ENCODE measurements at regions not wholly inside any gene's neighbourhood (a gene's known extent, or its start where the extent isn't known, plus 50 kb on each side); places are given as distances from the start of the nearest gene placed in this dataset.

- Histone ChIP-seq H3K27ac (replicated peaks) (no peak overlapping the region), H3K4me1 (no peaks in the 10 kb centered on the region), H3K36me3 (no peaks in the 10 kb centered on the region), H3K4me3 (no peak overlapping the region), H3K27me3 (ENCODE audit: low read depth) (no peaks in the 10 kb centered on the region), H3K9me3 (replicated peaks) (no peaks in the 10 kb centered on the region)
- no peak for DNase-seq
- intact Hi-C loops (cut with micrococcal nuclease): no loop called here
- no peak for TF ChIP-seq CTCF (IDR thresholded peaks at IDR 0.05; ENCODE audit: borderline replicate concordance)
Observed at GRCh38 chr1:98172022-98172421, 251.2 kb upstream of the DPYD start.

GRCh38 chr1:98164509-98164908 is 243.7 kb upstream of the DPYD start:
- Histone ChIP-seq H3K27ac (replicated peaks) (no peak overlapping the region), H3K4me1 (no peaks in the 10 kb centered on the region)

GRCh38 chr1:98157524-98158313 is 236.9 kb upstream of the DPYD start:
- Histone ChIP-seq H3K36me3 (no peaks in the 10 kb centered on the region), H3K27ac (replicated peaks) (no peak overlapping the region), H3K27me3 (ENCODE audit: low read depth) (no peaks in the 10 kb centered on the region), H3K9me3 (replicated peaks) (peaks cover 29% of the 10 kb centered on the region), H3K4me1 (no peaks in the 10 kb centered on the region), H3K4me3 (no peak overlapping the region)
- intact Hi-C loops (cut with micrococcal nuclease): no loop called here
- DNase-seq: no peak
- TF ChIP-seq CTCF (IDR thresholded peaks at IDR 0.05; ENCODE audit: borderline replicate concordance): no peak

More at GRCh38 chr1:98164509-98164908, 243.7 kb upstream of the DPYD start:
- Histone ChIP-seq H3K4me3 (no peak overlapping the region), H3K9me3 (replicated peaks) (no peaks in the 10 kb centered on the region), H3K27me3 (ENCODE audit: low read depth) (no peaks in the 10 kb centered on the region), H3K36me3 (no peaks in the 10 kb centered on the region)
- intact Hi-C loops (cut with micrococcal nuclease): no loop called here
- no peak for DNase-seq
- TF ChIP-seq CTCF (IDR thresholded peaks at IDR 0.05; ENCODE audit: borderline replicate concordance): no peak

- Histone ChIP-seq H3K4me3 (no peak overlapping the region), H3K9me3 (replicated peaks) (peaks cover 38% of the 10 kb centered on the region), H3K27ac (replicated peaks) (no peak overlapping the region), H3K27me3 (ENCODE audit: low read depth) (no peaks in the 10 kb centered on the region), H3K36me3 (no peaks in the 10 kb centered on the region), H3K4me1 (no peaks in the 10 kb centered on the region)
- intact Hi-C loops (cut with micrococcal nuclease): no loop called here
- no peak for DNase-seq
- no peak for TF ChIP-seq CTCF (IDR thresholded peaks at IDR 0.05; ENCODE audit: borderline replicate concordance)
Observed at GRCh38 chr1:98147280-98147679, 226.4 kb upstream of the DPYD start.

GRCh38 chr1:98145655-98146054 is 224.8 kb upstream of the DPYD start:
- Histone ChIP-seq H3K4me1 (no peaks in the 10 kb centered on the region), H3K27me3 (ENCODE audit: low read depth) (no peaks in the 10 kb centered on the region), H3K36me3 (no peaks in the 10 kb centered on the region), H3K4me3 (no peak overlapping the region), H3K9me3 (replicated peaks) (peaks cover 22% of the 10 kb centered on the region), H3K27ac (replicated peaks) (no peak overlapping the region)
- intact Hi-C loops (cut with micrococcal nuclease): no loop called here
- DNase-seq: no peak
- TF ChIP-seq CTCF (IDR thresholded peaks at IDR 0.05; ENCODE audit: borderline replicate concordance): no peak

Data from left ventricle myocardium inferior (tissue), 1 donor.